Amygdala (tissue), 56 donors: ENCODE measurements at regions not wholly inside any gene's neighbourhood (a gene's known extent, or its start where the extent isn't known, plus 50 kb on each side); places are given as distances from the start of the nearest gene placed in this dataset.

ENCODE experiments used
- DNase-seq, 56 donors: peaks; one replicate each; lab custom pipeline; 2025; lab: John Stamatoyannopoulos, UW

DNA sequence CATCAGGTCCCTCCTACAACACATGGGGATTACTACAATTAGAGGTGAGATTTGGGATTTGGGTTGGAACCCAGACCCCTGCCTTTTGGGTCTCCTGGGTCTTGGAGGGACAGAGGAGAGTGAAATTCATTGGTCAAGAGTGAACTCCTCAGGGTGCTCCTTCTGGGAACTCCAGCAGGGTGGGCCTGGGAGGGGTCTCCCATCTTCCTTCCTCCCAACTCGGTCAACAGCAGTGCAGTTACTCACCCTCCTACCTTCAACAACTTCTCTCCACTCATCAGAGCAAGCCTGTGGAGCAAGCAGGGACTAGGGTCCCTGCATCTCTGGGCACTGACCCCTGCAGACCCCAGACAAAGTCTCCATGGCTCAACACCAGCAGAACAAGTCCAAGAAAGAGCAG, 89.3 kb upstream of the TMPRSS2 start:
- no peak for DNase-seq

DNA sequence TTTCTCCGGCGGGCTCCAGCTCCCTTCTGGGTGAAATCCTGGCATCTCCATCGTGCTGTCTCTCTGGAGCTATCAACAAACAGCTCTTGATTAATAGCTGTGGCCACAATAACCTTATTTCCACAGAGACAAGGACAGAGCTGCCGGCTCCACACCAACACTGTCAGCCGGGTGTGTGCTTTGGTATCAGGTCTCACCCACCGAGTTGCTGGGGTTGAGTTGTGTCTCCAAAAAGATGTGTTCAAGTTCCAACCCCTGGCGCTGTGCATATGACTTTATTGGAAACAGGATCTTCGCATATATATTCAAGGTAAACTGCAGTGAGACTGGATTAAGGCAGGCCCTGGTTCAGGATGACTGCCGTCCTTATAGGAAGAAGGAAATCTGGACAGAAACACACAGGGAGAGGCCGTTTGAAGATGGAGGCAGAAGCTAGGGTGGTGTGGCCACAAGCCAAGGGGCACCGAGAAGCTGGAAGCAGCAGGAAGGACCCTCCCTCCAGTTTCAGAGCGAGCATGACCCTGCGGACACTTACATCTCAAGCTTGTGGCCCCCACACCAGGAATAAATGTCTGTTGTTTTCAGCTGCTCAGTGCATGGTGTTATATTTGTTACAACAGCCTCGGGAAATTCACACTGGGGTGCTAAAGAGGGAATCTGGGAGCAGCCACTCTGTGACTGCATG, 88.4 kb upstream of the TMPRSS2 start:
- DNase-seq: no peak

DNA sequence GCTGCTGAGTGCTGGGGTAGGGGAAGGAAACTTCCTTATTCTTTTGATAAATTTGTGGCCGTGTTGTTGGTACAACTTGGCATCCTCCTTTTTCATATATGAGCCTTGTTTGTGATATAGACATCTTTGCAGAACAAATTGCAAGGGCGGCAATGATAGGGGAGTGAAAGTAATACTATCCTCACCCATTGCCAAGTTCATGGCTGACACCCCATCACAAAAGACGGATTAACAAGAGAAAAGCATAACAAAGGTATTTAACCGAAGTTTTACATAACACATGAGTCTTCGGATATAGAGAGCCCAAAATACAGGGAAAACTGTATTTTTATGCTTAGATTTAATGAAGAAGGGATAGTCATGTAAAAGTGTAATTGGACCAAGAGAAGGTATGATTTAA, 86.3 kb upstream of the TMPRSS2 start:
- DNase-seq: no peak

DNA sequence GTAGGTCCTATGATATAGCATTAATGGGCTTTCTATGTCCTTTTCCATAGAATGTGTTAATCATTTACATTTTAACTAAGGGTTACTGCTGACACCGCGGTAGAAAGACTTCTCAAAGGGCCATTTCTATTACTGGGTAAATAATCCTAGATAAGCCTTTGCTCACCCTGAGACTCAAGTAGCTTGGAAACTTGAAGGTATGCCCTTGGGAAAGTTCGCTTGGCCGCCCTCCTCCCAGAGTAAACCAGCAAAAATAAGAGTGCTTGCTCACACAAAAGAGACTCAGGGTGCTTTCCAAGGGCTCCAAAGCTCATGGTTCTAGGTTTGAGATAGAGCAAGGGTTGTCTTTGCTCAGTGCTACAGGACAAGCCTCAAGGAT, 85.8 kb upstream of the TMPRSS2 start:
- no peak for DNase-seq

DNA sequence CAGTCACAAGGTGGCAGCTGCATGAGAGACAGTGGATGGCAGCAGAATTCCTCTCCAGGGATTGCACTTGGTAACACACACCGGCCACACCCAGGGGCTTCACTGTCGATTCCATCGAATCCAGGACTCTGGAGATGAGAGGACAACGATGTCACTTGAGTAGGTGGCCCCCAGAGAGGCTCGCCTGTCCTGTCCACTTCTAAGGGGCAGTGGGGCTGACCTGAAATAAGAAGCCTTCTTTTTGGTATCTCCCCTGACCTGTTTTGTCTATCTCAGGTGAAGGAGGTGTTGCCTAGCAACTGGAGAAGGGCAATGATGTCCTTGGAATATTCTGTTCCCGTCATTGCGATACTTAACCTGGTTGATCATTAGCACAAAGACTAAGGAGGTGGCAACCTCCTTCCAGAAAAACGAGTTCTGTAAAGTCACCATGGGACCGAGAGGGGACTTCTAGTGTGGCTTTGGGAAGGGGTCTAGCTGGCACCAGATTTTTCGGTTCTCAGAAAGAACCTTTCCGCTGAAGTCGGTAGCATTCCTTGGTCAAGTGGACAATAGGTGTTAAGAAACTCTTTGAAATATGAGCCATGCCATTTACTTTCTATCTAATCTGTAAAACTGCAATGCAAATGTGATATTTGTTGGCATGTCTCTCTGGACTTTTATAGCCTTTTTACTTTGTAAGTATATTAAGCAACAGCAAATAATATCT, 85.2 kb upstream of the TMPRSS2 start:
- DNase-seq: no peak

DNA sequence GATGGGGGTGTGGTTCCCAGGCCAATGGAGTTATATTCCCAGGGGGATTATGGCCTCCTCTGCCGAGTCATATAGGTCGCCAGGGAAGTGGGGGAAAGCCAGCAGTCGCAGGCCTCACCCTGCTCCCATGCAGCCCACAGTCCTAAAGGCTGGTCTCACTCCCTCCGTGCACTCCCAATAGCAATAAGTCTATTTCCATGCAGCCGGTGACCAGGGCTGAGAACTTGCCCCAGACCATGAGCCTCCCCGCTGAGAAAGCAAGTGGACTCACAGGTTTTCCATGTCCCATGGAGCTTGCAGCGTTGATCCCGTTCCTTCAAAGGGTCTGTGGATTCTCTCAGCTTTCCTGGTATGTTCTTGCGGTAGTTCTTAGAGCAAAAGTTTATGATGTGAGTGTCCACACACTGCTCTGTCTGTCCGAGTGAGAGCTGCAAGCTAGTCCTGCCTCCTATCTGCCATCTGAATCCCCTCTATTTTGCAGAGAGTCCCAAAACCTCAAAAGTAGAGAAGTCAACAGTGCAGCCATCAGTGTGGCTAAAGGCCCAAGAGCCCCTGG, 81.7 kb upstream of the TMPRSS2 start:
- no peak for DNase-seq

DNA sequence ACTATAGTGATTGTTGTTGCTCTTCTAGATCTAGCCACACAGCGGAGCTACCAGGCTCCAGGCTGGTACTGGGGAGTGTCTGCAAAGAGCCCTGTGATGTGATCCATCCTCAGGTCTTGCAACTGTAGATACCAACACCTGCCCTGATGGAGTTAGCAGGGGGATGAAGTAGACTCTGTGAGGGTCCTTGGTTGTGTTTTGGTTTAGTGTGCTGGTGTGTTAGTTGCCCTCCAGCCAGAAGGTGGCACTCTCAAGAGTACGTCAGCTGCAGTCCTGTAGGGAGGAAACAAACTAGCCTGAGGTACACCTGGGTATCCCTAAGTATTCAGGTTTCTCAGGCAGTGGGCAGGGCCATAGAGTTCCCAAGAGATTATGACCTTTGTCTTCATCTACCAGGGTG, 81.2 kb upstream of the TMPRSS2 start:
- no peak for DNase-seq

DNA sequence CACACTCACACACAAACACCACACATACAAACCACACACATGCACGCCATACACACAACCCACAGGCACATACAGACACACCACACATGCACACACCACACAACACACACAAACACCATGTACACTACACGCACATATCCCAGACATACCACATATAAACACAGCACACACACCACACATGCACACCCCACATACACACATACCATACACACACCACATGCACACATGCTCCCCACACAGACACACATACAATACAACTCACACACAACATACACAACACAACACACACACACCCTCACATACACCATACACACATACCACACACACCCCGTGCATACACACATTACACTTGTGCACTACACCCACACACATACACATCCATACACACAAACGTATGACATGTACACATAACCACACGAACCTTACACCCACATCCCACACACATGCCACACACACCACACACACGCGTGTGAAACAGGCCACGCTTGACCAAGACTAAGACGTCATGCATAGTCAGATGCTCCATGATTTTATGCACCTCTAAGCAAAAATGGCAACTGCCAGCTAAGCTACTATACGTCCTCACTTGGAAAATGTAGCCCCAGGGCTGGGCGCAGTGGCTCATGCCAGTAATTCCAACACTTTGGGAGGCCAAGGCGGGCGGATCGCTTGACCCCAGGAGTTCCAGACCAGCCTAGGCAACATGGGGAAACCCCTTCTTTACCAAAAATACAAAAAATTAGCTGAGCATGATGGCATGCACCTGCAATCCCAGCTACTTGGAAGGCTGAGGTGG, 77.4 kb upstream of the TMPRSS2 start:
- DNase-seq: no peak

DNA sequence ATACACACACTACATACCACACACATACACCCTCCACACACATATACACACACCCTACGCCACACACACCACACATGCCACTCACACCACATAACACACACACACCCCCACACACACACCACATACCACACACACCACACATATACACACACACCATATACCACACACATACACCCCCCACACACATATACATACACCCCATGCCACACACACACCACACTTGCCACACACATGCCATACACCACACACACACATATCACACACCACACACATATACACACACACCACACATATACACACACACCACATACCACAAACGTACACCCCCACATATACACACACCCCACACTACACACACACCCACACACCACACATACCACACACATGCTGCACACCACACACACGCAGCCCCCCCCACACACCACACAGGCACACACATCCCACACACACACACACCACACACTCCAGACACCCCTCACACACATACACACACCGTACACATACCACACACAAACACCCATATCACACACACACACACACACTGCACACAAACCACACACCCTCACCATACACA, 76.7 kb upstream of the TMPRSS2 start:
- no peak for DNase-seq

DNA sequence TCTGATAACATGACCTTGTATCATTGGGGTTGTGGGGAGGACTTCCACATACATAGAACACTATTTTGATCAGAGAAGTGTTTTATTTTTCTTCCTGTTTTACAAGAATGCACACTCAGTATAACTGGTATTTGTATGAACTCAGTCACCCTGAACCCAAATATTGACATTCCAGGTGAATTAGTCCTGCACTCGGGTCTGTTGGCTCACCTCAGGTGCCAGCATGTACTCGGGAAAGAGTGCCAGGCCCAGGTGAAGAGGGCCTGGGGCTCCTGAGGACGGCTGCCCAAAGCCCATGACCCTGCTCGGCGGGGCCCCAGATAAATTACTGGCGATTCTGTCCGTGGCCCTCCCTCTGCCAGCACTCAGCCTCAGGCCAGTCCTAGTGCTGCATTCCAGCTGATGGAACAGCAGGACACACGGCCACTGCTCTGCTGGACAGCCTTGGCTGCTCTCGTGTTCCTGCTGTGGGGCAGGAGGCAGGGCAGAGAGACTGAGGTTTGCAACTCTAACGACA, 75.4 kb upstream of the TMPRSS2 start:
- no peak for DNase-seq

DNA sequence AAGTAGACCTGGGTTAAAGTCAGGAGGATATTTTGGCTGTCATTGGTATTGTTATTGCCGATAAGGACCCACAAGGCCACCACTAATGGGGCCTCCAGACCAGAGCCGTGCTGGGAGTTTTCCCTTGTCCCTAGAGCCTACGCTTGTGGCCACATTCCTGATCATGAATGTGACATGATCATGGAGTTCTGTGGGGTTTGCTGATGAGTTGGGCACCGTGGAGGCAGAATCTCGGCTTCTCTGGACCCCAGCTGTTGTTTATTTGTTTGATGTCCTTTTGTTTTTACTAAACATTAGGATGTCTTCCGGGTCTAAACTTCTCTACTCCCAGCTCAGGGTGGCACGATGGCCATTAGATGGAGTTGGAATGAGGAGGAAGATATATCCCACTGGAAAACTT, 74.9 kb upstream of the TMPRSS2 start:
- no peak for DNase-seq

DNA sequence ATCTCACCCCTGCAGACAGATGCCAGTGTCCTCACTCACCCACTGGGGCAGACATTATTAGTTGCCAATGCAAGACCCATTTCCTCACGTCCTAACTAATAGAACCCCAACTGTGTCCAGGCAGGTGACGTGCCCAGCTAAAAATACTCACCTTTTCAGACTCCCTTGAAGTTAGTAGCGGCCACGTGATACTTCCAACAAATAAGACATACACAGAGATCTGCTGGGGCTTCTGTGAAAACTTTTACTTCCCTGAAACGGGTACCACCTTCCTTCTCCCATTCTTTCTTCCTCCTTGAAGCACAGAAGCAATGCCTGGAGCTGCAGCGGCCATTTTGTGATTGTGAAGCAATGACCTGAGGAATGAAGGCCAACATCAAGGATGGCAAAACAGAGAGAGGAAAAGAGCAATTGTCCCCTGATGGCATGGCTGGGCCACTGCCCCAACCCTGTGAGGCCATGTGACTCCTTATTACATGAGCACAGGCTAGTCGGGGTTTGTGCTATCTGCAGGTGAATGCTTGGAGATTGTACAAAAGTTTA, 74.4 kb upstream of the TMPRSS2 start:
- DNase-seq: no peak

DNA sequence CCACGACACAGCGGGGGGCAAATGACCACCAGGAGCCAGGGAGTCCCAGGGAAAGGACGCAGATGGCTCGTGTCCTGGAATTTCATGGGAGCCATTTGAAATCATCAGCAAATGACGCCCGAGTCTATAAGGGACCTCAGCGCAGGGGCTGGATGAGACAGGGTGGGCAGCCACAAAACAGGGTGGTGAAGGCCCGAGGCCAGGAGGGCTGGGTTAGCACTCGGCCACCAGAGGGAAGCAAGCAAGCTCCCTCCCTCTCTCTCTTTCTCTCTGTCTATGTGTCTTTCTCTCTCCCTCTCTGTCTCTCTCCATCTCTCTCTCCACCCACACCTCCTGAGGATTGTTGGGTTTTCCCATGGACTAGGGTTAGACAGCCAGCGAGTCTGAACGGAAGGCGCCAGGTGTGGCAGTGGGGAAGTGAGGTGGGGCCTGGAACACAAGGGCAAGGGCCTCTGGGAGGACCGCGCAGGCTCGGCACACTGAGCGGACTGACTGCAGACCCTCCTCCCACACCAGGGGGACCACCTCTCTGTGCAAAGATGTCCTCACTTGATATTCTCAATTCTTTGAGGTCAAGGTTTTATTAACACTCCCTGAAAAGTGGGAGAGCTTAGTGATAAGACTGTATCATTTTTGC, 73.8 kb upstream of the TMPRSS2 start:
- DNase-seq: no peak

DNA sequence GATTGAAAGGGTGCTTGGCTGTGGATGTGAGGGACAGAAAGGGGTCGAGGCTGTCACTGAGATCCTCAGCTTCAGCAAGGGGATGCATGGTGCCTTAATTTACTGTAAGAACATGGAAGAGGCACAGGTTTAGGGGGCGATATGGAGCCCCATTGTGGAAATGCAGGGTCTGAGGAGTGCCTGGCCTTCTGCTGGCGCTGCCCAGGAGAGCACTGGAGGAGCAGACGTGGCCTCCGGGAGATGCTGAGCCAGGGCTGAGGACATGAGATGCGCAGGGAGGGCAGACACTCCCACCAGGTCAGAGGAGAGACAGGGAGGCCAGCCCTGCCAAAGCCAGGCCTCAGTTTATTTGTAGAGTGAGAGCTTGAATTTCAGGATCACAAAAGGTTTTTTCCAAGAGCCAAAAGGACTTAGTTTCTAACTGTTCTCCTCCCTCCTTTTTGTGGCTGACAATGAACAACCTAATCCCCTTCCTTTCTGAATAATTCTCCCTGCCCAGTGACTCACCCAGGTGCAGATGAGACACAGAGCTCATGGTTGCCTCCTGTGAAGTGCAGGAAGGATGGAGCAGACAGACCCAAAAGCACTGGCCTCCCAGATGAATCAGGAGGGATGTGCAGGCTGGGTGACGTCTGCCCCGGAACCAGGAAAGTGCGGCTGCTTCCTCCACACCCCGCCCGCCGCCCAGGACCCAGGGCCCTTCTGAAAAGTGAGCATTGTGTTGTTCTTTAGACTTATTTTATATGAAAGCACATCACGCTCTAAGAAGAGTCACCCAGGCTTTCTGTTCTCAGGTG, 73.0 kb upstream of the TMPRSS2 start:
- DNase-seq: no peak

DNA sequence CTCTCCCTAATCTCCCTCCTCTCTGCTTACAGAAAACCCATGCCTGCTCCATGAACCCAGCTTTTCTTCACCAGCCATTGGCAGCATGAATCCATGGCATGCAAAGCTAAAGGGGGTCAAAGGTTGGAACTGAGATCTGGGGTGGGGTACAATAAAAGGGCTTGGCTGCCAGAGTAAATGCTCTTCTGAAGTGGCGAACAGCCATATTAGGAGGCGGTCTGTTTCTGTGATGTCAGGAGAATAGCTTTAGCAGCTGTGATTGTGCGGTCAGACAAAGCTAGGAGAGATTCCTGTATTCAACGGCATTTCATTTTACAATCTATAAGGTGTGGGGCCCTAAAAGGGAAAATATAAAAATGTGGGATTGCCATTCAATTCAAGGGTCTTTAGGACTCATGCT, 71.7 kb upstream of the TMPRSS2 start:
- no peak for DNase-seq

DNA sequence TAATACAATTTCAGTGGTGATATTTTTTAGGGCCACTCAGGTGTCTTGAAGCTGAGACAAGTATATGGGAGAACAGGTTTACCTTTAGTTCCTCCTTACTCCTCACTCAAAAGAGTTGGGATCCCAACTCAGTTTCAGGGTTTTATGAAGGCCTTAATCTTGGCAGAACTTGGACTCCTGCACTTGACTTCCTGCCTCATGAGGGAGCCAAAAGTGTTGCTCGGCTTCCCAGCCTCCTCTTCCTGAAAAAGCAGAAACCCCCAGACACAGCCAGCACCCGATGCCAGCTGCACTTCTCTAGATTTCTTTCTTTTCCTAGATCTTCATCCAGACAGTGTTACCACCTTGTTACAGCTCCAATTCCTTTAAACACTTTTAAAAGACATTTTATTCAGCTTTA, 70.8 kb upstream of the TMPRSS2 start:
- DNase-seq: no peak

DNA sequence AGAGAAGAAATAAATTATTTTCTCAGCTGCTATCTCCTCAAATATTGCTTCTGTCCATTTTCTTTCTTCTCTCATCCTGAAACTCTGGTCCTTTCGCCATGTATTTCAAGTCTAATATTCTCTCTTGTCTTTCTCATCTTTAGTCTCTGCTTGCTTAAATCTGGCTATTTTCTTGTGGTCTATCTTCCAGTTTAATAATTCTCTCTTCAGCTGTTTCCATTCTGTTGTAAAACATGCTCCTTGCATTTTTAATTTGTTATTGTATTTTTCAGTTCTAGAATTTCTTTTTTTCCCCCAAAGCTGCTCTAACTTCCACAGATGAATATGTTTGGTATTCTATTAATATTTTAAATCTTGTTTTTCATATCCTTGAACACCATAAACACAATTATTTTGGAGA, 70.1 kb upstream of the TMPRSS2 start:
- no peak for DNase-seq

DNA sequence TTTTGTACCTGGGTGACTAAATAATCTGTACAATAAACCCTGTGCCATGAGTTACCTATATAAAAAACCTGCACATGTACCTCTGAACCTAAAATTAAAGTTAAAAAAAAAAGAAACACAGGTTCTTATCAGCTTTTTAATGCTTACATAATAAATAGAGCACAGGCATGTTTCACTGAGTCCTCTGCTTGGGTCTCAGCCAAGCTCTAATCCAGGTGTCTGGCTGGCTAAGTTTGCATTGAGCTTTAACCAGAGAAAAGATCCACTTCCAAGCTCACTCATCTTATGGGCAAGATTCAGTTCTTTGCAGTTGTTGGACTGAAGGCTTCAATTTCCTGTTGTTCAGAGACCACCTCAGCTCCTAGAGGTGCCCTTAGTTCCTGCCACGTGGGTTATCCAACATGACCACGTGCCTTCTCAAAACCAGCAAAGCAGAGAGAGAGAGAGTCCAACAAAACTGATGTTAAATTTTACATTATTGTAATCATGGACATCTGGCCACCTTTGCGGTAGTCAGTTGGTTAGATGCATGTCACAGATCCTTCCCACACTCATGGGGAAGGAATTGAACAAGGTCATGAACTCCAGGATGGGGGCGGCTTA, 68.2 kb upstream of the TMPRSS2 start:
- no peak for DNase-seq
